ENCODE measurements at regions not wholly inside any gene's neighbourhood (a gene's known extent, or its start where the extent isn't known, plus 50 kb on each side); places are given as distances from the start of the nearest gene placed in this dataset.

DNA sequence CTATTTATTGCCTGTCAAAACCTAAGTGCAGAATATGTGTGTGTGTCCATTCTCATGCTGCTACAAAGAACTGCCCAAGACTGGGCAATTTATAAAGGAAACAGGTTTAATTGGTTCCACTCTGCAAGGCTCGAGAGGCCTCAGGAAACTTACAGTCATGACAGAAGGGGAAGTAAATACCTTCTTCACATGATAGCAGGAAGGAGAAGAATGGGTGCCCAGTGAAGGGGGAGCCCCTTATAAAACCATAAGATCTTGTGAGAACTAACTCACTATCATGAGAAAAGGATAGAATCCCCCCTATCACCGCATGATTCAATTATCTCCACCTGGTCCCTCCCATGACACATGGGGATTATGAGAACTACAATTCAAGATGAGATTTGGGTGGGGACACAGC lies 300.7 kb upstream of the SNX7 start:
- TF ChIP-seq, protein P1, sequence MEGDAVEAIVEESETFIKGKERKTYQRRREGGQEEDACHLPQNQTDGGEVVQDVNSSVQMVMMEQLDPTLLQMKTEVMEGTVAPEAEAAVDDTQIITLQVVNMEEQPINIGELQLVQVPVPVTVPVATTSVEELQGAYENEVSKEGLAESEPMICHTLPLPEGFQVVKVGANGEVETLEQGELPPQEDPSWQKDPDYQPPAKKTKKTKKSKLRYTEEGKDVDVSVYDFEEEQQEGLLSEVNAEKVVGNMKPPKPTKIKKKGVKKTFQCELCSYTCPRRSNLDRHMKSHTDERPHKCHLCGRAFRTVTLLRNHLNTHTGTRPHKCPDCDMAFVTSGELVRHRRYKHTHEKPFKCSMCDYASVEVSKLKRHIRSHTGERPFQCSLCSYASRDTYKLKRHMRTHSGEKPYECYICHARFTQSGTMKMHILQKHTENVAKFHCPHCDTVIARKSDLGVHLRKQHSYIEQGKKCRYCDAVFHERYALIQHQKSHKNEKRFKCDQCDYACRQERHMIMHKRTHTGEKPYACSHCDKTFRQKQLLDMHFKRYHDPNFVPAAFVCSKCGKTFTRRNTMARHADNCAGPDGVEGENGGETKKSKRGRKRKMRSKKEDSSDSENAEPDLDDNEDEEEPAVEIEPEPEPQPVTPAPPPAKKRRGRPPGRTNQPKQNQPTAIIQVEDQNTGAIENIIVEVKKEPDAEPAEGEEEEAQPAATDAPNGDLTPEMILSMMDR (IDR thresholded peaks at IDR 0.05) = no peak
- TF ChIP-seq, protein P2, sequence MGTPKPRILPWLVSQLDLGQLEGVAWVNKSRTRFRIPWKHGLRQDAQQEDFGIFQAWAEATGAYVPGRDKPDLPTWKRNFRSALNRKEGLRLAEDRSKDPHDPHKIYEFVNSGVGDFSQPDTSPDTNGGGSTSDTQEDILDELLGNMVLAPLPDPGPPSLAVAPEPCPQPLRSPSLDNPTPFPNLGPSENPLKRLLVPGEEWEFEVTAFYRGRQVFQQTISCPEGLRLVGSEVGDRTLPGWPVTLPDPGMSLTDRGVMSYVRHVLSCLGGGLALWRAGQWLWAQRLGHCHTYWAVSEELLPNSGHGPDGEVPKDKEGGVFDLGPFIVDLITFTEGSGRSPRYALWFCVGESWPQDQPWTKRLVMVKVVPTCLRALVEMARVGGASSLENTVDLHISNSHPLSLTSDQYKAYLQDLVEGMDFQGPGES (IDR thresholded peaks at IDR 0.05; ENCODE audit: low read depth, low read length) = no peak
- TF ChIP-seq POLR2AphosphoS5 (IDR thresholded peaks at IDR 0.05; ENCODE audit: low read depth, low read length) (no peak), ELF1 (IDR thresholded peaks at IDR 0.05) (no peak)
